DMS53 treated with DMSO at 0.1 percent for 48 hours (cell line): ENCODE measurements at regions not wholly inside any gene's neighbourhood (a gene's known extent, or its start where the extent isn't known, plus 50 kb on each side); places are given as distances from the start of the nearest gene placed in this dataset.

Experiments
- DNase-seq: peaks from one replicate; lab custom pipeline; 2025; ENCODE audit not compliant: unreplicated experiment; lab: John Stamatoyannopoulos, UW

GRCh38 chr13:69283301-69283700 lies 824.3 kb upstream of the ATXN8OS start:
- no peak for DNase-seq

DNA sequence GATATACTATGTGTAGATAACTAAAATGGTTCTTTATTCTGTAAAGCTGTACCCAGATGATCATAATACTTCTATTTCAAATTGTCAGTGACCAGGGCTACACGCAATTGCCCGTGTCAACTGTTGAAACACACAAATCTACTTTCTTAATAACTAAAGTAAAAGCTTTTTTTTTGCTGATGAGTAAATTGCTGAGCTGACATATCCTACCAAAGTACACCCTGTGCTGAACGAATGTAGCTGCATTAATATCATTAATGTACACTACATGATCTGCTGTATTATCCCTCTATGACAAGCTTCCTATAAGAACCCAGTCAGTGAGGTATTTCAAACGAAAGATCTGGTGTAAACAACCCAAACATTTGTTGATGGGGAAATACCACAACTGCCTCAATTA lies 827.2 kb upstream of the ATXN8OS start:
- no peak for DNase-seq

DNA sequence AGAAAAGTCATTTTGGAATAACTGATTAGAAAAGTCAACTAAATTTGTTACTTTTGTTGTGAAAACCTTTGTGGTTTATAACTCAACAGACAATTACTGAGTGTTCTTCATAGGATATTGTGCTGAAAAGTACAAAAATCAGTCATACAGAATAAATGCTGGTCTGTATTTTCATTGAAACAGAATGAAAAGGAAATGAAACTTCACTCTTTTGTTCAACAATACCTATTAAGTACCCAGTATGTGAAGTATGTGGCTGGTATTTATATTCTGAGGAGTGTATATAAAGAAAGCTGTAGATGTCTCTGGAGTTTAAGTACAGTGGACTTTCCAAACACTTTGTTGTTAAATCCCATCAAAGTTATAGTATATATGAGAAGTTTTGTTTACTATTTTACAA lies 828.4 kb upstream of the ATXN8OS start:
- no peak for DNase-seq

DNA sequence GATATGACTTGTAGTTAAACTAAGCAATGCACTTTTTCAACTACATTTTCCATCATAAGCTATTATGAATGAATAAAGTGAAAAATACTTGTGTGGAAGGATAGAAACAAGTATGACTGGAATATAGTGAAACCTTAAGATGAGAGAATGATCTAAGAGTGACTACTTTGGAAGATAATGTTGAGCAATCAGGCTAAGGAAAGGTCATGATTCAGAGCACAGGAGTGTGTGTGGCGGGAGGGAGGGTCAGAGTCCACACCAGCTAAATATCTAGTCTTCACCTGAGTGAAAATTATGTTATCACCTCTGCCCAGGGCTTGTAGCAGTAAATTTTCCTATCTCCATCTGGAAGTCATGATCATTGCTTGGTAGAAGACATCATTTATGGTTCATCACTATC lies 833.4 kb upstream of the ATXN8OS start:
- DNase-seq = no peak

GRCh38 chr13:69264362-69265334 lies 843.0 kb upstream of the ATXN8OS start:
- DNase-seq = peak; percentile 46

- peak; percentile 42 for DNase-seq
Observed at GRCh38 chr13:69243366-69243765, 864.3 kb upstream of the ATXN8OS start.

DNA sequence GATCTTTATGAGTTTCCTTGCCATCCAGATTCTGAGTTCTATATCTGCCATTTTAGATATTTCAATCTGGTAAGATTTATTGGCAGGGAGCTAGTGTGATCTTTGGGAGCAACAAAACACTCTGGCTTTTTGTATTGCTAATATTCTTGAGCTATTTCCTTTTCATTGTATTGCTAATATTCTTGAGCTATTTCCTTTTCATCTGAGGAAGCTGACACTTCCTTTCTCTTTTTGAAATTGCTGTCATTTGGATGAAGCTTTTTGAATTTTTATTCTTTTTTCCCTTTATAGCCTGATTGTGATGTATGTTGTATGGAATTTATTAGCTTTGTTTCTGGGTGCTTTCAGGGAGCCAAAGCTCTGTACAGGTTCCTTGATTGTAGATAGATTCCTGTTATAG lies 873.5 kb upstream of the ATXN8OS start:
- DNase-seq = no peak

GRCh38 chr13:69226427-69226826 lies 881.2 kb upstream of the ATXN8OS start:
- DNase-seq = no peak

DNA sequence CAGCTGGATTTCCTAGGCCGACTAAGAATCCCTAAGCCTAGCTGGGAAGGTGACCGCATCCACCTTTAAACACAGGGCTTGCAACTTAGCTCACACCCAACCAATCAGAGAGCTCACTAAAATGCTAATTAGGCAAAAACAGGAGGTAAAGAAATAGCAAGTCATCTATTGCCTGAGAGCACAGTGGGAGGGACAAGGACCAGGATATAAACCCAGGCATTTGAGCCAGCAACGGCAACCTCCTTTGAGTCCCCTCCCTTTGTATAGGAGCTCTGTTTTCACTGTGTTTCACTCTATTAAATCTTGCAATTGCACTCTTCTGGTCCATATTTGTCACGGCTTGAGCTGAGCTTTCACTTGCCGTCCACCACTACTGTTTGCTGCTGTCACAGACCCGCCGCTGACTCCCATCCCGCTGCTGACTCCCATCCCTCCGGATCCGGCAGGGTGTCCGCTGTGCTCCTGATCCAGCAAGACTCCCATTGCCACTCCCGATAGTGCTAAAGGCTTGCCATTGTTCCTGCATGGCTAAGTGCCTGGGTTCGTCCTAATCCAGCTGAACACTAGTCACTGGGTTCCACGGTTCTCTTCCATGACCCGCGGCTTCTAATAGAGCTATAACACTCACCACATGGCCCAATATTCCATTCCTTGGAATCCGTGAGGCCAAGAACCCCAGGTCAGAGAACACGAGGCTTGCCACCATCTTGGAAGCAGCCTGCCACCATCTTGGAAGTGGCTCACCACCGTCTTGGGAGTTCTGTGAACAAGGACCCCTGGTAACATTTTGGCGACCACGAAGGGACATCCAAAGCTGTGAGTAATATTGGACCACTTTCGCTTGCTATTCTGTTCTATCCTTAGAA lies 885.8 kb upstream of the ATXN8OS start:
- peak; percentile 32 for DNase-seq

- no peak for DNase-seq
Observed at GRCh38 chr13:69213396-69213795, 894.2 kb upstream of the ATXN8OS start.

DNA sequence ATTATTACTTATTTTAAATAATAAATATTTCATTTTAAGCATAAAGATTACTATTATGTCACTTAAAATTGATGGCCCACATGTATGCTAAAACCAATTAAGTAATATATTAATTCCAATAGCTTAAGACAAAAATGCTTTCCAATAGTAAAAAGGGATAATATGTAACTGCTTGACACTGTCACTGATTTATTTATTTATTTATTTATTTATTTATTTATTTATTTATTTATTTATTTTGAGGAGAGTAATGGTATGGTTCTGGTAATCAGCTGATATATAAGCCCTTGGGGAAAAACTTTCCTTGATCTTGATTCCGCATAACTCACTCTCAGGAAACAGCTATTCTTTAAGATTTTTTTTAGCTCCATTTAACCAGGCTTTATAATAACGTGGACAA lies 903.0 kb upstream of the ATXN8OS start:
- no peak for DNase-seq

GRCh38 chr13:69202996-69203395 lies 904.6 kb upstream of the ATXN8OS start:
- DNase-seq = no peak

- DNase-seq = no peak
Observed at GRCh38 chr13:69199664-69200063, 908.0 kb upstream of the ATXN8OS start.

DNA sequence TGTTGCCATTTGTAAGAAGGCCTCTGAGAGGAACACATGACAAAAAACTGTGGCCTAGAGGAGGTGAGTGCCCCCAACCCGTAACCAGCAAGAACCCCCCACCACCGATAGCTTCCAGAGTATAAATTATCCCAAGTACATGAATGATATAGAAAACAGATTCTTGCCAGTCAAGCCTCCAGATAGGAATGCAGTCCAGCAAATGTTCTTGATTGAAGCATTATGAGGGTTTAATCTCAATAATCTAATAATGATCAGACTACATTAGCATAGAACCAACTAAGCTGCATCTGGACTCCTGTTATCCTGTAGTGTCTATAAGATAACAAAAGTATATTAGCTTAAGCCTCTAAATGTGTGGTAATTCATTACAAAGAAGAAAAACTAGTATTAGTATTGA lies 908.9 kb upstream of the ATXN8OS start:
- DNase-seq = no peak

GRCh38 chr13:69194130-69194529 lies 913.5 kb upstream of the ATXN8OS start:
- DNase-seq = no peak

DNA sequence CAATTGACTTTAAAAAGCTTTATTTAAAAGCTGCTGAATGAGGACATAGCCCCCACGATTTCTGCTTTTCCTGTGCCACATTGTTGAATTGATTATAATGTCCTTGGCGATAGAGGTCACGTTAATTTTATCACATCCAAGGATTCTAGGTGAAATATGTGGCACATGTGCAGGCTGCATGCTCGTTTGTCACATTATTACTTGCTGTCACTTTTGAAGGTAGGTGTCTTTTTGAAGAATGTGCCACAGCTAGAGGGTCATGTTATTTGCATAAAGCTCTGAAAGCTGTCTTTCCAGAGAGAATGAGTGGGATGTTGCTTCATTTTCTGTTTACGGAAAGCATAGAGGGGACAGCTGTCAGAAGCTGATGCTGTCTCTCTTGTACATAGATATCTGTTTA lies 927.6 kb upstream of the ATXN8OS start:
- no peak for DNase-seq

DNA sequence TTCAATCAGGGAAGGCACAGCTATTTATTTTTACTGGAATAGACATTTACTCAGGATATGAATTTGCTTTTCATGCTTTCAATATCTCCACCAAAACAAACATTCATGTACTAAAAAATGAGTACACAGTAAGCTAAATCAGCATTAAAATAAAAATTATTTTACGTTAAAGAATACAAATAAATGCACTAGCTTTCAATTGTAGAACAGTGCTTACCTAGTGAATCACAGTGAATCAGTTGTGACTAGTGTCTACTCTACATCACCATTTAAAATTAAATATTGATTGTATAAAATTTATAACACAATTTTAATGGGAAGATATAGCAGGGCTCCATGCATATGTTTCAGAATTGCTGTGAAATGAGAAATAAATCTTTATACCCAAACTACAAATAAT lies 929.6 kb upstream of the ATXN8OS start:
- no peak for DNase-seq

- no peak for DNase-seq
Observed at GRCh38 chr13:69168436-69168835, 939.2 kb upstream of the ATXN8OS start.

DNA sequence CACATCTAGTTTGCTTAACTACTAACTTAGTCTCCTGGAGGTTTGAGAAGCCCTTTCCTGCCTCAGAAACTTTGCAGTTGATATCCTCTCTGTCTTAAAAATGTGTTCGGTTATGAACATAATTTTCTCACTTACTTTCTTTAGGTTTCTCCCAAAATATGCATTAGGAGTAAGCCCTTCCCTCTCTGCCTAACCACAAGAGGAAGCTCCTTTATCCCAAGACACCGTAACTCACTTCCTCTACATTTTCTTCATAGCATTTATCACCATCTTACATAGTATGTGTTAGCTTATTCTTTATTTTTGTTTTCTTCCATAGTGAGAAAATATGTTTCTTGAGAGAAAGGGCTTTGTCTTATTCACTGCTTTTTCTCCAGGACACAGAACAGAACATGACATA lies 952.5 kb upstream of the ATXN8OS start:
- DNase-seq = no peak

- DNase-seq = no peak
Observed at GRCh38 chr13:69142101-69142500, 965.5 kb upstream of the ATXN8OS start.

DNA sequence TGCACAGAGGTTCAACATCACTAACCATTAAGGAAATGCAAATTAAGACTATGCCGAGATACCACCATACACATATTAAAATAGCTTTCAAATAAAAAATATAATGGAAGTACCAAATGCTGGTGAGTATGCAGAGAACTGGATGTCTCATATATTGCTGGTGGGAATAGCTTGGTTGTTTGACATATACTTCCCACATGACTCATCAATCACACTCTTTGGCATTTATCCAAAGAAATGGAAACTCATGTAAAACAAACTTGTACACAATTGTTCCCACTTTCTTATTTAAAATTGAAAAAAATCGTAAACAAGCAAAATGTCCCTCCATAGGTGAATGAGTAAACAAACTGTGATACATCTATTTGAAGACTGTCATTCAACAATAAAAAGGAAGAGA lies 982.6 kb upstream of the ATXN8OS start:
- no peak for DNase-seq
